GM18873 (cell line): ENCODE measurements at regions not wholly inside any gene's neighbourhood (a gene's known extent, or its start where the extent isn't known, plus 50 kb on each side); places are given as distances from the start of the nearest gene placed in this dataset.
"Not testable (repeated sequence)": the region's sequence is repeated elsewhere in the genome, so short reads cannot be mapped to it uniquely, and the experiment has no call there.

Experiments used
- ATAC-seq: cut with Tn5 transposase; IDR thresholded peaks from one replicate; pipeline ENCODE4 v1.9.1; 2021; ENCODE audit warnings: mild to moderate bottlenecking, moderate library complexity, moderate number of reproducible peaks; ENCODE audit not compliant: unreplicated experiment, low FRiP score

DNA sequence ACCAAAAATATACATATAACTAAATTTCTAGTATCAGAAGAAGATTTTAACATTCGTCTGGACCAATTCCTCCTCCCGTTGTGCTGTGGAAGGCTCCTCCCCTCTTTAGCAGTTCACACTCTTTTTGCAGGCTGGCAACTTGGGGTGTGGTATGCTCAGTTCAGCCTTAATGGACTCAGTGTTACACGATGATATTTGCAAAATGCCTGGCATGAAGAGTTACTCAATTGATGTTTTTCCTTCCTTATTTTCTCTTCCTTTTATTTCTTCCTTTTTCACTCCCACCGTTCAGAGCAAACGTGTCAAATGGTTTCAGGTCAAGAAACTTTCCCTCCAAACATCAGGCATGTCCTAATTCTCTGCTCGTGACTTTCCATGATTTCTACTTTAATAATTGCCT, 248.3 kb downstream of the PHF14 start:
- ATAC-seq: no peak

DNA sequence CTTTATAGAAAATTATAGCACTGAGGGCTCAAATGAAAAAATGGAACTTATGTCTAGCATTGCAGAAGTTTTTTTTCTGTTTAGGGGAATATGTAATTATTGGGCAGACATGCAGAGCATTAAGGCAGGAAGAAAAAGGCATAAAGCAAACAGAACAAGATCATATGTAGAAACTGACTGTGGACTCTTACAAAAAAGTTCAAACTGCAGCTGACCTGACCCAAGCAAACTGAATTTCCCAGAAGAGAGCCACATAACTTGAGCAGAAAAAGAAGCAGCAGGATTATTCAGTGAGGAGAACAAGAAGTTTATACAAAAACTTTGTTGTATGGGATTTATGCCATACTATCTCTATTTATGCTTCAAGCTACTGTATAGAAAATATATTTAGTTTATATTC, 250.9 kb downstream of the PHF14 start:
- no peak for ATAC-seq

DNA sequence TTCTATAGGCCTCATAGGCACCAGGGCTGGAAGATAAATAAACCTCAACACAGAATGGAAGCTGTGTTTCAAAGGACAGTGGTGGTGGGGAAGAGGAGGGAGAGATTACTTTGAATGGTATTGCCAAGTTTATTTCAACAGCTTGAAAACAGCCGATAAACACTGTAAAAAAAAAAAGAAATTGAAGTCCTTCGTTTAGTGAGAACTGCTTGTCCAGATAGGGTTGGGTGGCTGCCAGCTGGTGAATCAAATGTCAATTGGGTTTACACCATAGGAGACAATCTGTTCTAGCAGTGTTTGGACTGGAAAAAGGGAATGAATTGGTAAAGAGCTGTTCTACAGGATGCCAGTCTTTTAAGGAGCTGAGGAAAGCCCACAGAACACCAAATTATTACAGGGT, 254.8 kb downstream of the PHF14 start:
- no peak for ATAC-seq

DNA sequence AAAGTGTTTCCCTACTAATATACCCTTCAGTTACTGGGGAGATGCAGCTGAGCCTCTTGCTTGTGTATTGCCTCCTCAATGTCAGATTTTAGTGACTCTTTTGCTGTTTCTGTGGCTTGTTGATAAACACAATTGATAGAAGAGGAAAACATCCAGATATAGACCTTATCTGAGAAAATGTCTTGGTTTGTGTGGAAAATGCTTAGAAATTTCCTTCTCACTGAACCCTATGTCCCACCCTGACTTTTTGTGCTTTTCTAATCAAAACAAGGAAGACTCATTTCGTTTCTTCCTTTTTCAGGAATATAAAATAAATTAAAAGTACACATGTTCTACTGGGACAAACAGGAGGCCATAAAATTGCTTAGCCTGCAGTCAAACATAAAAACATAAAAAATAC, 257.5 kb downstream of the PHF14 start:
- ATAC-seq: no peak

DNA sequence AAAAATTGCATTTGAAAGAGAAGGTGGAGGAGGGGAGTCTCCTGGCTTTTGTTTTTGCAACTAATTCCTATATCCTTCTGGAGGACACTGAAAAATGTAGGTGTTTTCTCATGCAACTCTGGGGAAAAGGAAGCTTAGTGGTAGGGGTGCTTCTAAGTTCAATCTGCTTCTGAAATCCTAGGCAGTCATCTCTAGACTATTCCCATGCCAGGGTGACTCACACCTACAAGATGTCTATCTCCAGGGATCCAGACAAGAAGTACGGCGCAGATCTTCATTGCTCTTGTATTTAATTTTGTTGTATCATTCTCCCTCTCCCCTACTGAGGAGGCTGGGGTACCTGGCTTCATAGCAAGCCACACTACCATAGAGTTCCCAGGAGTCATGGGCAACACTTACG, 258.8 kb downstream of the PHF14 start:
- no peak for ATAC-seq

DNA sequence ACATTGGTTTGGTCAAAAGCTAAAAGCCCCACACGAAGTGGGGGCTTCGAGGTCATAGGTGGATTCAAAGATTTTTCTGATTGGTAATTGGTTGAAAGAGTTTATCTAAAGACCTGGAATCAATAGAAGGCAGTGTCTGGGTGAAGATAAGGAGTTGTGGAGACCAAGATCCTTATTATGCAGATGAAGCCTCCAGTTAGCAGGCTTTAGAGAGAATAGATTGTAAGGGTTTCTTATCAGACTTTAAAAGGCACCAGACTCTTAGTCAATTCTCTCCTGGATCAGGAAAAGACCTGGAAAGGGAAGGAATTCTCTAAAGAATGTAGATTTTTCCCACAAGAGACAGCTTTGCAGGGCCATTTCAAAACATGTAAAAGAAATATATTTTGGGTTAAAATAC, 260.2 kb downstream of the PHF14 start:
- ATAC-seq: no peak

DNA sequence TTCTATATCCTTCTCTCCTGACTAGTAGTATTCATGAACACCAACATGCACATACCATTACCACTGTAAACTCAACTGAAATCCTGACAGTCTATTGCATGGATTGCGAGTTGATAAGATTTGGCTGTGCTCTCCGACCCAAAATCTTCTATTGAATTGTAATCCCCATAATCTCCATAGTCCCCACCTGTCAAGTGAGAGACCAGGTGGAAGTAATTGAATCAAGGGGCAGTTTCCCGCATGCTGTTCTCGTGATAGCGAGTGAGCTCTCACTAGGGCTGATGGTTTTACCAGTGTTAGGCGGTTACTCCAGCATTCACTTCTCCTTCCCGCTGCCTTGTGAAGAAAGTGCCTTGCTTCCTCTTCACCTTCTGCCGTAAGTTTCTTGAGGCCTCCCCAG, 261.8 kb downstream of the PHF14 start:
- ATAC-seq: no peak

DNA sequence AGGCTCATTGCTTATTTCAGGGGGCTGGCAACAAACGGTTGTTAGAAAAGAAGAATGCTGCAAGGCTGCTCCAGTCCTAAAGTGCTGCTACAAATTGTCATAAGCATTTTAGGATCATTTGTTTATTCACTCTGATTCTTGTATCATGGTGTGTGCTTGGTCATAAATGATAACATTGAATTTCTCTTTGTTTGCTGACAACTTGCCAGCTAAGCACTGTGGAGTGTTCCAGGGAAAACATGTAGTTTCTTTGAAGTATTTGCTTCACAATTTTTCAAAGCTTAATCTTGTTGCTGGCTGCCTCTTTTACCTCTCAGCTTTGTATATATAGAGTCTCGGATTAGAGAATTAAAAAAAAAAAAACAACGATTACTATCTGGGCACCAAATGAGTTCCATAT, 263.0 kb downstream of the PHF14 start:
- ATAC-seq: no peak

DNA sequence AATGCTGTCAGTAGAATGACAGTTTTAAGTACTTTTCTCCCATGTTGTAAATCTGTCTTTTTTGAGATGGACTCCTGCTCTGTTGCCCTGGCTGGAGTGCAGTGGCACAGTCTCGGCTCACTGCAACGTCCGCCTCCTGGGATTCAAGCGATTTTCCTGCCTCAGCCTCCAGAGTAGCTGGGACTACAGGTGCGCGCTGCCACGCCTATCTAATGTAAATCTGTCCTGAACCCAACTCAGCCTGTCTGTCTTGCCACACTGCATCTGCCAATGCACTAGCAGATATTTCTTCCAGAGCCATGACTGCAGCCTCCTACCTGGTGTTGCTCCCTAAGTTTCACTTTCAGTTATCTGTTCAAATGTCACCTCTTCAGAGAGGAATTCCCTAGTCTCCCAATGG, 264.1 kb downstream of the PHF14 start:
- no peak for ATAC-seq

DNA sequence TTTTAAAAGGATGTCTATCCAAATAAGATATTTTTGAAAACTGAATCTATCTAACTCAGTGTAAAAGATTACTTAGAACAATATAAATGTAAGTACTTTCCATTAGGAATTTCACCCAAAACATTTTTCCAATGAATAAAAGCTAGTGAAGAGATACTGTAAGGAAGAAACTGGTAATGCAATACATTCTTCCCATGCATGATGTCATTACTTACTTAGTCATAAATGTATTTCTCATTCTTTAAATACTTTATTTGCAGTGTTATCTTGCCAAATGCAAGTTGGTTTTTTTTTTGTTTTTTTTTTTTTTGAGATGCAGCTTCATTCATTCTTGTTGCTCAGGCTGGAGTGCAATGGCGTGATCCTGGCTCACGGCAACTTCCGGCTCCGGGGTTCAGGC, 265.6 kb downstream of the PHF14 start:
- ATAC-seq: no peak

DNA sequence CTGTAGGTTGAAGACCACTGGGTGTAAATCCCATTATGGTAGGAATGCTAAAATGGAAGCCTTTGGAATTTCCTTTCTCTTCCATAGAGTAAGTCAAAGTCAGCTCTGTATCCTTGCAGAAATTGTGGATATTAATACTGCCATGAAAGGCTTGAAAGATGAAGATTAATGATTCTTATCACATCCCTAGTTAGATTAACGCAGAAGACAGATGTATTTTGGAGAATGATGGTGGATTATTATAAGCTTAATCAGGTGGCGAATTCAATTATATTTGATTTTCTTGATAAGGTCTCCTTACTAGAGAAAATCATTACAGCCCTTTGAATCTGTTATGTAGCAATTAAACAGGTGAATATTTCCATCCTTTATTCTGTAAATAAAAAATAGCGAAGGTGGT, 270.1 kb downstream of the PHF14 start:
- no peak for ATAC-seq

DNA sequence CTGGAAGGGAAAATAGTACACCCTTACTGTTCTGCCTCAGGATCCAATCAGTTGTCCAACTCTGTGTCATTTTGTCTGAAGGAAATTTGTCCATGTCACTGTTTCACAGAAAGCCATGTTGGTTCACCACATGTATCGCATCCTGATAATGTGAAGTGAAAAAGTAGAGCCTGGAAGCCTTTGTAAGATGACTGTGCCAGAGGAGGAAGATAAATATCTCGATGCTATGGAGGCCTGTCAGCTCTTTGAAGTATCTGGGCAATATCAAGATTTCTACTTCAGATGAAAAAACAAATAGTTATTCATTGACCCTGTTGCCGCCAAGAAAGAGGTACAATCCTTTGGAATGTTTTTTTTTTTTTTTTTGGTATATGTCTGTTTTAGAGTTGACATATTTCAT, 270.5 kb downstream of the PHF14 start:
- ATAC-seq: no peak

DNA sequence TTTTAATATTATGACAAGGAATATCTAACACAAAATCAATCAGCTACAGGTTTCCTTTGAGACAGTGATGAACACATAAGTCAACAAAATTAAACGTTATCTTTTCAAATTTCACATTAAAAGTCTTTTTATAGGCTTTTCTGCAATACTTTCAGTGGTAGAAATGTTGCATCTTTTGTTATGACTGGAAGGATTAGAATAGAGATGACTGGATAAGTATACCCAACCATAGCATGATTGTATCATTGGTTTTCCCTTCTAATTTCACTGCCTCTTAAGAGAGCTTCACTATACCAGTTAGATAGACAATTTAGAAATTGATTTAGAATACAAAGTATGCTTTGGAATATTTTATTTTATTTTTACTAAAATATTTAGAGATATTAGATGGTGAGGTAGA, 273.9 kb downstream of the PHF14 start:
- no peak for ATAC-seq

DNA sequence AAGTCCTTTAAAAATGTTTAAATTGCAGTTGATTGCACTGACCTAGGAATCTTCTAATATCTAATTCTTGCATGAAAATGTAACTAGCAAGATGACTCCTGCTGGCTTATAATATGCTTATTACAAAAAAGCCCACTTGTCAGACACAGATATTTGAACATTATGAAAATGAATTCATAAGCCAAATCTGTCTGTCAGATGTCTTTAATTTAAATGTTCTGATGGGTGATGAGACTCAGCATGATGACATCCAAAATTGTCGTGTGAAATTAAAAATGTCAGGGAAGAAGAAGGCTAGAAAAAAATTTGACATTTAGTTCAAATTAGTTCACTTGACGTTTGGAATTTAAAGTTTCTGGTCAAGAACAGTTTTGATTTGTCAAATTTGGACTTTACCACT, 277.8 kb downstream of the PHF14 start:
- no peak for ATAC-seq

DNA sequence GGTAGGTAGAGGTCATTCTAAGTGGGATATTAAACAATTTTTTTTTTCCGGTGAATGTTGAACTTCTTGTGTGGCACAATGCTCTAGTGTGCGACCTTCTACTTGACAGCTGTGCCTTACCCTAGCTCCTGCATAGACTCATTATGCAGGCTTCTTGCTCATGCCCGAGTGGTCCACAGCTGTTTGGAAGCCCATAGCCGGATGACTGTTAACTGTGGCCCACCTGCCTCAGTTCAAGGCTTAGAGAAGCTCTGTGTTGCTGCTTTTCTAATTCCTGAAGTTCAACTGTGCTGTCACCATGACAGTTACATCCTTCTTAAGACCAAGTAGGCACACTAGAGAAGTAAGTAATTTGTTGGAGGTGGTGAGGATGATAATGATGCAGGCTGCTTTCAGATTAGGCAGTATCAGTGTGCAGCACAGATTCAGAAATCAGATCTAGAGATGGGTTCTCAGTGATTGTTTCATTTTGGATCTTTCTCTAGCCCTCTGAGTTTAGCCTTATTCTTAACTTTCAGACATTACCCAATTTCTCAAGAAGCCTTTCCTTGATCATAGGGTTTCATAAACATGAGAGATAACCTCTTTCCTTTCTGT, 278.4 kb downstream of the PHF14 start:
- no peak for ATAC-seq

DNA sequence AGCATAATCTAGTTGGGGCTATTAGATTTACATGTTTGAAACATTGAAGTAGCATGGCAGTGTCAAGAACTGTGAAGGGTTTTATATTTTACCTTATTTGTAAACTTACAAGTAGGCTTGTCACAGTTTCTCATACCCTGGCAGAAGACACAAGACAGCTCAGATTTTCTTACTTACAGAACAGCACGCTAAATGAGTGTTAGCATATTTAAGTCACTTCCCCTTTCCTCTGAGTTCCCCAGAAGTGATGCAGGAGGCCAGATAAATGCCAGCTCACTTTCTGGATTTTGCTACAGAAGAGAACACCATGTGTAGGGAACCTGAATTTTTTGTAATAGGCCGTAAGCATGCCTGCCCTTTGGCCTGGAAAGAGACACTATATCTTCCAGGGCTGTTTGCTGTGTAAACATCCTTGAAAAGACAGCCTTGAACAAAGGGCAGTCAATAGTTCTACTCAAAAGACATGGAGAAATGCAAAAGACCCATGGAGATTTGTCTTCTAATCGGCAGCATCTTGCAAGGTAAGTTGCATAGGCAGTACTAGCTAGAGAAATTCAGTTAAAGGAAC, 279.1 kb downstream of the PHF14 start:
- no peak for ATAC-seq

DNA sequence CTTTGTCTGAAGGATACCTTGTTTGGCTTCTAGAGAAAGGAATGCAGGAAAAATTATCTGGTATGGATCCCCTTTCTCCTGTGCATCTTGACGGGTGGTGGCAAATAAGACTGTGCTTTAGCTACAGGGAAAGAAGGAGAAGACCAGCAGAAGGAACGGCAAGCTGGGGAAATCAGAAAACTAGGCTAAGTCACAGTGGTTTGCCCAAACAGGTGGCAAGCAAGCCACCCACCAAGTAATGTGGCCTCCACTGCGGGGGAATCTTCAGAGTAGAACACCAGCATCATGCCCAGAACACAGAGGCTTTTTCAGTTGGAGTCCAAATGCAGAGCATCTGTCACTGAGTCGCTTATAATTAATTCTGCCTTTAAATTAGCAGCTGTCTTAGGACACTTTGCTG, 282.8 kb downstream of the PHF14 start:
- no peak for ATAC-seq

DNA sequence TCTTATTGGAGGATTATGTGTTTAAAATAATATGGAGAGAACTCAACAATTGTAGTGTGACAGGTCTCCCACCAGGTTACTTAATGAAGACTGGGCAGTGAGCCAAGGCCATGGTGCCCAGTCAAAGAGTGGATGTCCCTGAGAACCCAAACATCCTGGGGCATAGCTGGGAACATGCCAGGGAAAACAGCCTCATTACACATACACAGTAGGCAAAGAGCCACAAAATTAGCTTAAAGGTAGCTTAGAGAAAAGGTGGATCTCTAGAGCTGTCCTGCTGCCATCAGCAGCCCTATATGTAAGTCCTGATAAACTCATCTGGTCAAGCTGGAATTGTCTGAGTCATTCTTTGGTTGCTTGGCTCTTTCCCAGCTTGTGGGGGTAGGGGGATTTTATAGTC, 287.8 kb downstream of the PHF14 start:
- ATAC-seq: no peak

DNA sequence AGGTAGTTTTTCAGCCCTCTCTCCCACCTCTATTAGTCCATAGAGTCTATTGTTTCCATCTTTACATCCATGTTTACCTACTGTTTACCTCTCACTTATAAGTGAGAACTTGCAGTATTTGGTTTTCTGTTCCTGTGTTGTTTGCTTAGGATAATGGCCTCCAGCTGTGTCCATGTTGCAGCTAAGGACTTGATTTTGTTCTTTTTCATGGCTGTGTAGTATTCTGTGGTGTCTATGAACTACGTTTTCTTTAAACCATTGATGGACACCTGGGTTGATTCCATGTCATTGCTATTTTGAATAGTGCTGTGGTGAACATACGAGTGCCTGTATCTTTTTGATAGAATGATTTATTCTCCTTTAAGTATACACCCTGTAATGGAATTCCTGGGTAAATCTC, 292.4 kb downstream of the PHF14 start:
- no peak for ATAC-seq

DNA sequence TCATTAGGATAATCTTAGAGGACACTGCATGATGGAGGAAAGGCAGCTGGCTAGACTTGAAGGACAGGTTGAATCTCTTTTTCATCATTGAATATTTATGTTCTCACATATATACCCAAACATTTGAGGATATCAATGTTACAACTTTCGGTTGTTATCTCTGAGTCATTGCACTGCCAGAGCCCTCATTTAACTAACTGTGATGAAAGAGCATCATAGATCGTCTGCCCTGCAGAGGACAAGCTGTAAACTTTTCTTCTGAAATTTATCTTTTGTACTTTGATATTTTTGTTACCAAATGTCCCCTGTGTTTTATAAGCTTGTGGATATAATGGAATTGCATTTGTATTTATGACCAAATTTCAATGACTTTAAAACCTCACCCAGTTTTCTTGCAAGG, 298.7 kb downstream of the PHF14 start:
- no peak for ATAC-seq

DNA sequence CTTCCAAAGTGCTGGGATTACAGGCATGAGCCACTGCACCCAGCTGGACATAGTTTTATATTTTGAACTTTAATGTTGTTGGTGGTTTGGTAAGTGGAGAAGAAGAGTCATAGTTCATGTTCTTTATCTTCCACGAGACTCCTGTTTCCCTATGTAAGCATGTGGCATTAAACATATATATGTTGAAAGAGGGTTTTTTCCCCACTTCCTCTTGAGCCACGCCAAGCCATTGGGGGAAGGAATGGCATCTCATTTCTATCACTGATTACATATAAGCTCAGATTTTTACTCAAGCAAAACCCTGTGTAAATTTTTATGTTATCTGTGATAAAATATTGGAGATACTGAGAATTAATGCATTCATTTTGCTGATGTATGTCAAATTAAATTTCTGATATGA, 300.4 kb downstream of the PHF14 start:
- no peak for ATAC-seq

DNA sequence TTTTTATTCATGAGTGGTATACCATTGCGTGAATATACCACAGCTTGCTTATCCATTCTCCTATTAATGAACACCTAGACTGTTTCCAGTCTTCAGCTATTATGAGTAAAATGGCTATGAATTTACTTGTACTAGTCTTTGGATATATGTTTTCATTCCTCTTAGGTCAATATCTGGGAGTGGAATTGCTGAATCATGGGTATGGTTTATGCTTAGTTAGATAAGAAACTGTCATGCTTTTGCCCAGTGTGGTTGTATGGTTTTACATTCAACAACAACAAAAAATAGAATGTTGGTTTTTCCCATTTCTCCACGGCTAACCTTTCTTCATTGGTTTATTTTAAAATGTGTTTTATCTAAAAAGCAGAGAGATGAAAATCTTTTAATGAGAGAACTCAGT, 308.3 kb downstream of the PHF14 start:
- no peak for ATAC-seq

DNA sequence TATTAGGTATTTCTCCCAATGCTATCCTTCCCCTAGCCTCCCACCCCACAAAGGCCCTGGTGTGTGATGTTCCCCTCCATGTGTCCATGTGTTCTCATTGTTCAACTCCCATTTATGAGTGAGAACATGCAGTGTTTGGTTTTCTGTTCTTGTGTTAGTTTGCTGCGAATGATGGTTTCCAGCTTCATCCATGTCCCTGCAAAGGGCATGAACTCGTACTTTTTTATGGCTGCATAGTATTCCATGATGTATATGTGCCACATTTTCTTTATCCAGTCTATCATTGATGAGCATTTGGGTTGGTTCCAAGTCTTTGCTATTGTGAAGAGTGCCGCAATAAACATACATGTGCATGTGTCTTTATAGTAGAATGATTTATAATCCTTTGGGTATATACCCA, 309.9 kb downstream of the PHF14 start:
- ATAC-seq: not testable (repeated sequence)
